ENCODE measurements at regions not wholly inside any gene's neighbourhood (a gene's known extent, or its start where the extent isn't known, plus 50 kb on each side); places are given as distances from the start of the nearest gene placed in this dataset.

DNA sequence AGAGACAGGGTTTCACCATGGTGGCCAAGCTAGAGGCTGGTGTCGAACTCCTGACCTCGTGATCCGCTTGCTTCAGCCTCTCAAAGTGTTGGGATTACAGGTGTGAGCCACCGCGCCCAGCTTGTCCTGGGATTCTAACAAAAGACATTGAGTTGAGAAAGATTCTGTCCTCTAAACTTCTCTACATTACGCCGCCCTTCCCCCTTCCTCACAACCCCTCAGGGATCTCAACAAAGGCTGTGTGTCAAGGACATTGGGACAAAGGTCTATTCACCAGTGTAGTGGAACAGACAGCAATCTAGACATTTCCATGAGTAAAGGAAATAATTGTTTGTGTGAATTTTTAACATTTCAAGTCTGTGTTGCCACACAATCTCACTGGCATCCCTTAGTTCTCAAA lies 68.8 kb upstream of the KIF5B start:
- TF ChIP-seq TAF1 (IDR thresholded peaks at IDR 0.05; ENCODE audit: borderline replicate concordance, low read depth, low read length) (no peak), POLR2AphosphoS5 (IDR thresholded peaks at IDR 0.05; ENCODE audit: low read depth, low read length) (no peak), POLR2A (IDR thresholded peaks at IDR 0.05; ENCODE audit: low read depth, low read length) (no peak)
